ENCODE measurements at regions not wholly inside any gene's neighbourhood (a gene's known extent, or its start where the extent isn't known, plus 50 kb on each side); places are given as distances from the start of the nearest gene placed in this dataset.

- TF ChIP-seq CTCF (IDR thresholded peaks at IDR 0.05) (no peak), POLR2A (IDR thresholded peaks at IDR 0.05) (no peak)
These were observed 59.4 kb upstream of the ZFHX3 start for GRCh38 chr16:73107371-73107770.
